ENCODE measurements at regions not wholly inside any gene's neighbourhood (a gene's known extent, or its start where the extent isn't known, plus 50 kb on each side); places are given as distances from the start of the nearest gene placed in this dataset.

- H3K9ac ChIP-seq (ENCODE audit: low read length) = no peak overlapping the region
- ChIA-PET POLR2A (no interaction called here), CTCF (no interaction called here), RAD21 (ENCODE audit: low non-redundant PET in 1 of 2, low total read pairs in 2 of 2, uncharacterized antibody in 2 of 2, unreplicated experiment in 2 of 2) (no interaction called here)
- no peaks in the 10 kb centered on the region for H3K4me1 ChIP-seq (ENCODE audit: control insufficient read depth in 1 of 2, insufficient read depth in 2 of 2, low read length in 2 of 2)
- H3K9me3 ChIP-seq (ENCODE audit: control insufficient read depth in 1 of 2, insufficient read depth in 1 of 2, low read depth in 1 of 2, low read length in 2 of 2) = no peaks in the 10 kb centered on the region; a peak in 1 of 4 replicates
- no peak for DNase-seq (ENCODE audit: low read depth, low spot score)
- no peaks in the 10 kb centered on the region for H3K27me3 ChIP-seq (ENCODE audit: insufficient read depth, low read length)
- no peaks in the 10 kb centered on the region for H3K79me2 ChIP-seq (ENCODE audit: insufficient read depth, low read length)
- no peaks in the 10 kb centered on the region for H3K9me2 ChIP-seq (ENCODE audit: insufficient read depth)
- H3K36me3 ChIP-seq (ENCODE audit: control insufficient read depth in 1 of 2, insufficient read depth in 2 of 2, low read length in 2 of 2) = no peaks in the 10 kb centered on the region
- H3K27ac ChIP-seq (ENCODE audit: low read depth, low read length) = no peak overlapping the region
- no peak overlapping the region for H2AFZ ChIP-seq (ENCODE audit: low read depth, low read length, poor library complexity, severe bottlenecking)
- H3K4me2 ChIP-seq (ENCODE audit: low read length) = no peak overlapping the region
- no peak overlapping the region for H3K4me3 ChIP-seq (replicated peaks in 1 of 2; ENCODE audit: low read depth in 1 of 2, low read length in 2 of 2)
- no TSS peak for BruUV-seq (replicated peaks)
- no peaks in the 10 kb centered on the region for H4K20me1 ChIP-seq (ENCODE audit: insufficient read depth)
- TF ChIP-seq JUND (IDR thresholded peaks at IDR 0.05) (no peak), SRF (IDR thresholded peaks at IDR 0.05; ENCODE audit: low read depth) (no peak)
- intact Hi-C loops (cut with micrococcal nuclease) = no loop called here
- no peak for ATAC-seq
Measured at GRCh38 chr2:185044323-185044874, 446.1 kb downstream of the ZNF804A start.

GRCh38 chr2:185050804-185051203, 452.5 kb downstream of the ZNF804A start:
- Histone ChIP-seq H3K9me2 (ENCODE audit: insufficient read depth) (no peaks in the 10 kb centered on the region), H3K27me3 (ENCODE audit: insufficient read depth, low read length) (no peaks in the 10 kb centered on the region), H3K4me2 (ENCODE audit: low read length) (no peak overlapping the region), H3K9ac (ENCODE audit: low read length) (no peak overlapping the region), H3K36me3 (ENCODE audit: control insufficient read depth in 1 of 2, insufficient read depth in 2 of 2, low read length in 2 of 2) (no peaks in the 10 kb centered on the region), H3K4me1 (ENCODE audit: control insufficient read depth in 1 of 2, insufficient read depth in 2 of 2, low read length in 2 of 2) (no peaks in the 10 kb centered on the region), H2AFZ (ENCODE audit: low read depth, low read length, poor library complexity, severe bottlenecking) (no peak overlapping the region), H3K9me3 (ENCODE audit: control insufficient read depth in 1 of 2, insufficient read depth in 1 of 2, low read depth in 1 of 2, low read length in 2 of 2) (no peaks in the 10 kb centered on the region), H3K4me3 (replicated peaks in 1 of 2; ENCODE audit: low read depth in 1 of 2, low read length in 2 of 2) (no peak overlapping the region), H3K27ac (ENCODE audit: low read depth, low read length) (no peak overlapping the region), H4K20me1 (ENCODE audit: insufficient read depth) (no peaks in the 10 kb centered on the region), H3K79me2 (ENCODE audit: insufficient read depth, low read length) (no peaks in the 10 kb centered on the region)
- DNase-seq (ENCODE audit: low read depth, low spot score) (no peak), ATAC-seq (no peak)
- BruUV-seq (replicated peaks) = no TSS peak
- RAD21 ChIA-PET (ENCODE audit: low non-redundant PET in 1 of 2, low total read pairs in 2 of 2, uncharacterized antibody in 2 of 2, unreplicated experiment in 2 of 2) = no interaction called here
- intact Hi-C loops (cut with micrococcal nuclease) = no loop called here
- POLR2A ChIA-PET = no interaction called here
- no peak for TF ChIP-seq SIN3A (IDR thresholded peaks at IDR 0.05; ENCODE audit: low read depth)
- TF ChIP-seq CEBPB (IDR thresholded peaks at IDR 0.05; ENCODE audit: low read depth) = no peak
- TF ChIP-seq SRF (IDR thresholded peaks at IDR 0.05; ENCODE audit: low read depth) = no peak
- no peak for TF ChIP-seq POLR2A (IDR thresholded peaks at IDR 0.05; ENCODE audit: borderline replicate concordance, extremely low read depth, insufficient read depth, insufficient read length)
- TF ChIP-seq TCF7L2 (IDR thresholded peaks at IDR 0.05; ENCODE audit: borderline replicate concordance, extremely low read depth, insufficient read depth, insufficient read length) = no peak
- CTCF ChIA-PET = no interaction called here

Data from HCT116 (cell line).